Retinal pigment epithelial cell (primary cell): ENCODE measurements at regions not wholly inside any gene's neighbourhood (a gene's known extent, or its start where the extent isn't known, plus 50 kb on each side); places are given as distances from the start of the nearest gene placed in this dataset.

ENCODE experiments used
- DNase-seq: peaks from one replicate; pipeline ENCODE4 v3.0.0-alpha.2; 2010; ENCODE audit warnings: low read depth
- H3K4me3 ChIP-seq: 2 replicates; pipeline ENCODE4 v1.5.1; 2011; ENCODE audit warnings: mild to moderate bottlenecking, low read length, control low read depth, moderate library complexity
- TF ChIP-seq, protein P1 (sequence below): conservative IDR thresholded peaks from 2 replicates; pipeline ENCODE4 v1.5.1; 2011; ENCODE audit warnings: low read depth, low read length, control low read depth, inconsistent platforms

DNA sequence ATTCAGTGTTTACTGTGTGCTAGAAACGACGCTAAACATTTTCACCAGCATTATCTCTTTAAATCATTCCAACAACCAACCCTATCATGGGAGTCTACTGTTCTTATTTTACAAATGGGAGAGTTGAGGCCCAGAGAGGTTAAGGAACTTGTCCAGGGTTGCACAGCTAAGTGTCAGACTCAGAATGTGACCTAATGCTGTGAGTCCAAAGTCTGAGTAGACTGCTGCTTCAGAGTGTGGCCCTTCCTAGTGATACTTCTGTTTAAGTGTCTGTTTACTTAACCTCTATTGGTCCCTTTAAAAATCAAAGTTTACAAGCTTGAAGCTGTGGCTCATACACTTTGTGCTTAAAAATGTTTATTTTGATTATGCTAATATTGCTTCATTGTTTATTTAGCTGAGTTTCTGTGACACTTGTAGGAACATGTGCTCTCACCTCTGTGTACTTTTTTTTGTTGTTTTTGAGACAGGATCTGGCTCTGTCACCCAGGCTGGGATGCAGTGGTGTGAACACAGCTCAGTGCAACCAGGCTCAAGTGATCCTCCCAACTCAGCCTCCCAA, 84.4 kb upstream of the SYPL1 start:
- no peak for DNase-seq
- TF ChIP-seq, protein P1, sequence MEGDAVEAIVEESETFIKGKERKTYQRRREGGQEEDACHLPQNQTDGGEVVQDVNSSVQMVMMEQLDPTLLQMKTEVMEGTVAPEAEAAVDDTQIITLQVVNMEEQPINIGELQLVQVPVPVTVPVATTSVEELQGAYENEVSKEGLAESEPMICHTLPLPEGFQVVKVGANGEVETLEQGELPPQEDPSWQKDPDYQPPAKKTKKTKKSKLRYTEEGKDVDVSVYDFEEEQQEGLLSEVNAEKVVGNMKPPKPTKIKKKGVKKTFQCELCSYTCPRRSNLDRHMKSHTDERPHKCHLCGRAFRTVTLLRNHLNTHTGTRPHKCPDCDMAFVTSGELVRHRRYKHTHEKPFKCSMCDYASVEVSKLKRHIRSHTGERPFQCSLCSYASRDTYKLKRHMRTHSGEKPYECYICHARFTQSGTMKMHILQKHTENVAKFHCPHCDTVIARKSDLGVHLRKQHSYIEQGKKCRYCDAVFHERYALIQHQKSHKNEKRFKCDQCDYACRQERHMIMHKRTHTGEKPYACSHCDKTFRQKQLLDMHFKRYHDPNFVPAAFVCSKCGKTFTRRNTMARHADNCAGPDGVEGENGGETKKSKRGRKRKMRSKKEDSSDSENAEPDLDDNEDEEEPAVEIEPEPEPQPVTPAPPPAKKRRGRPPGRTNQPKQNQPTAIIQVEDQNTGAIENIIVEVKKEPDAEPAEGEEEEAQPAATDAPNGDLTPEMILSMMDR: no peak
- no peak overlapping the region for H3K4me3 ChIP-seq

DNA sequence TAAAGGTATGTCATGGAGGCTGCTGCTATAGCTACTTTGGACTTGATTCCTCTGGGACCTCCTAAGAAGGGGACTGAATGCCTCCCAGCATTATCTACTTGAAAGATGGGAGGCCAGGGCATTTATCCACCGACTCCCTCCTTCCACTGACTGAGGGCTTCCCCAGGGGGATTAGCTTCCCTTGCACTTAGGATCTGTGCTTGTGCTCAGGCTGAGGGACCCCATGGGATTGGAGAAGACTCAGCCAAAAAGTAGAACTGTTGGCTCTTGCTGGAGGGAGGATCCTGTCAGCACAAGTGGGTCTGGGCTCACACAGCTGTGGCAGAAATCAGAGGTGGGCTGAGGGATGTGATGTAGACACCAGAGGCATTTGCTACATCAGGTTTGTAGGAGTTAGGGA, 81.5 kb upstream of the SYPL1 start:
- TF ChIP-seq, protein P1: no peak
- no peak for DNase-seq
- no peak overlapping the region for H3K4me3 ChIP-seq

DNA sequence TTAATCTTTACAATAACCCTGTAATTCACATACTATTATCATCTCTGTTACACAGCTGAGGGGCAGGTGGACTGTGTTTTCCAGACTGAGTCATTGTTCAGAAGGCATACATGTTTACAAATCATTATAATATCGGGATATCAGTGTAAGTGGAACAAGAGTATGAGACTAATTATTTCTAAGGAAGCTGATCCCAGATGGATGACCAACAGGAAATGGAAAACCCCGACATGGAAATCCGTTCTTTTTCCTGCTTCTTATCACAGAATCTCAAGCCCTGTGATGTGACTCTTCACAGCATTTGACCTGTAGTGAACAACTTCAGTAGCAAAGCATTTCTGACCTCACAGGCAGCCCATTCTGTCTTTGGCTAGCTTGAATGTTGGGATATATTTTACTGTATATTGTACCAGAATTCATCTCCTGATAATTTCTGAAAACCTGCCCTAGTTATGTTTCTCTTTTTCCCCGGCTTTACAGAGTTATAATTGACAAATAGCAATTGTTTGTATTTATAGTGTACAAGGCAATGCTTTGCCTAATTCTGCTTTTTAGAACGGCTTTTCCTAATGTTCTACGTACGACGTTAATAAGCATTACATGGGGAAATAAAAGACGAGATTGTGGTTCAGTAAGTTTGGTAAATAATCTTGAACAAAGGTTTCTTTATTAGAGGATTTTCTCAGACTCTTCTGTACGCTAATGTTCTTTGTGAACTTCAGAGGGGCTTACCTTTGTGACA, 78.6 kb upstream of the SYPL1 start:
- H3K4me3 ChIP-seq: no peak overlapping the region
- DNase-seq: no peak
- TF ChIP-seq, protein P1: no peak

DNA sequence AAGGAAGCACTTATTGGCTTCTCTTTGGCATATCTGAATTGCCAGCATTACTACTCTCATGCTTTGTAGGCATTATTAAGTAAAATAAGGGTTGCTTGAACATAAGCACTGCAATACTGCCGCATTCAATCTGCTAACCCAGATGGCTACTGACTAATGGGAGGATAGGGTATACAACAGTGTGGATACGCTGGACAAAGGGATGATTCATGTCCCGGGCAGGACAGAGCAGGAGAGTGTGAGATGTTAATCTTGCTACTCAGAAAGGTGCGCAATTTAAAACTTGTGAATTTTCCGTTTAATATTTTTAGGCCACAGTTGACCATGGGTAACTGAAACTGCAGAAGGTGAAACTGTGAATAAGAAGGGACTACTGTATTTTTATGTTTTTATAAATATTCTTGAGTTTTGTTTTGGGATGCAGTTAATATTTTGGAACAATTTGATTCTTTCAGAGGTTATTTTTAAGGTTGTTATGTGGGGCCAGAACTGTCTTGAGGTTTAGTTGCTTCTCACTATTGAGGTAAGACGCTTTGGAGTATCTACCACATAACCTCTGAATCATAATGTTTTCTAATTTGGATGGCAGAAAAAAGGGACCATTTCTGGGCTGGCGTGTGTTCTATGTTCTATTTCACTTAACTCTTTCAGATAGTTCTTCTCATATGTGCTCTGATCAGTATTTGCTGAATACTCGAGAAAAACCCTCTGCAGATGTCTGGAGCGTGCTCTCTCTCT, 75.7 kb upstream of the SYPL1 start:
- H3K4me3 ChIP-seq: no peak overlapping the region
- TF ChIP-seq, protein P1: no peak
- no peak for DNase-seq

DNA sequence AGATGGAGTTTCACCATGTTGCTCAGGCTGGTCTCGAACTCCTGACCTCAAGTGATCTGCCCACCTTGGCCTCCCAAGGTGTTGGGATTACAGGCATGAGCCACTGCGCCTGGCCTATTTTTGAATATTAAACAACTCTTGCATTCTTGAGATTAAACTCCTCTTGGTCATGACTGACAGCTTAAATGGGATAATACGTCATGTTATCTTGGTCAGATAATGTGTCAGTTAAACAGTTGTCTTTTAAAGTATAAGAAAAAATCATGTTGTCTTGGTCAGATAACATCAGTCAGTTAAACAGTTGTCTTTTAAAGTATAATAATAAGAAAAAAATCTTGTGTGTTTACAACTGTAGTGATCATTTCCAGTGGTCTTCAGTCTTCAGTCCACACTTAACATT, 73.6 kb upstream of the SYPL1 start:
- no peak for DNase-seq
- no peak overlapping the region for H3K4me3 ChIP-seq
- TF ChIP-seq, protein P1: no peak

DNA sequence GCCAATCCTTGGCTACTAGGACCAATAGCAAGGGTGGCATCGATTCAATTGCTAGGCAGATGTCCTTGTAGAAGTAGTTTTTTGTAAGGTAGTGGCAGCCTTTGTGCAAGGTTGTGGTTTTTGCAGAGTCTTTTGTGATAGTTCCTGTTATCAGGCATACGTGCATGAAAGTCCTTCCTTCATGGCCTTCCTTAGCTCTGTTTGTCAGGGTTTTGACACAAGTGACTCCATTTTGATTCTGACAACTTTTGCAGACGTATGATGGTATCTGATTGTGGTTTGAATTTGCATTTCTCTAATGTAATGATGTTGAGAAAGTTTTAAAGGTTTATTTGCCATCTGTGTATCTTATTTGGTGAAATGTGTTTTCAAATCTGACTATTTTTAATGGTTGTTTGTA, 71.8 kb upstream of the SYPL1 start:
- no peak overlapping the region for H3K4me3 ChIP-seq
- TF ChIP-seq, protein P1: no peak
- no peak for DNase-seq
